ENCODE measurements at regions not wholly inside any gene's neighbourhood (a gene's known extent, or its start where the extent isn't known, plus 50 kb on each side); places are given as distances from the start of the nearest gene placed in this dataset.
"Not testable (repeated sequence)": the region's sequence is repeated elsewhere in the genome, so short reads cannot be mapped to it uniquely, and the experiment has no call there.

- no peak for DNase-seq
These were observed 241.4 kb upstream of the ACVR2A start for GRCh38 chr2:147603447-147603846.

GRCh38 chr2:147600646-147601045 is 244.2 kb upstream of the ACVR2A start:
- DNase-seq: no peak

GRCh38 chr2:147600223-147600622 is 244.6 kb upstream of the ACVR2A start:
- no peak for DNase-seq

- no peak for DNase-seq
These were observed 249.6 kb upstream of the ACVR2A start for GRCh38 chr2:147595200-147595599.

GRCh38 chr2:147594038-147594437 is 250.8 kb upstream of the ACVR2A start:
- DNase-seq: no peak

GRCh38 chr2:147592784-147593183 is 252.0 kb upstream of the ACVR2A start:
- DNase-seq: not testable (repeated sequence)

- DNase-seq: no peak
These were observed 255.7 kb upstream of the ACVR2A start for GRCh38 chr2:147589127-147589526.

- no peak for DNase-seq
These were observed 256.6 kb upstream of the ACVR2A start for GRCh38 chr2:147588191-147588590.

- no peak for DNase-seq
These were observed 266.3 kb upstream of the ACVR2A start for GRCh38 chr2:147578529-147578928.

- no peak for DNase-seq
These were observed 266.8 kb upstream of the ACVR2A start for GRCh38 chr2:147577998-147578380.

- DNase-seq: no peak
These were observed 267.4 kb upstream of the ACVR2A start for GRCh38 chr2:147577323-147577997.

- DNase-seq: no peak
These were observed 269.7 kb upstream of the ACVR2A start for GRCh38 chr2:147575106-147575505.

- no peak for DNase-seq
These were observed 272.2 kb upstream of the ACVR2A start for GRCh38 chr2:147572622-147573021.

GRCh38 chr2:147569426-147569825 is 275.4 kb upstream of the ACVR2A start:
- no peak for DNase-seq

- no peak for DNase-seq
These were observed 276.7 kb upstream of the ACVR2A start for GRCh38 chr2:147568109-147568508.

GRCh38 chr2:147567136-147567535 is 277.7 kb upstream of the ACVR2A start:
- no peak for DNase-seq

- no peak for DNase-seq
These were observed 283.9 kb upstream of the ACVR2A start for GRCh38 chr2:147560810-147561535.

GRCh38 chr2:147559070-147559725 is 285.6 kb upstream of the ACVR2A start:
- no peak for DNase-seq

GRCh38 chr2:147558620-147559019 is 286.2 kb upstream of the ACVR2A start:
- peak in 1 of 5 experiments; percentile 7 for DNase-seq

- DNase-seq: no peak
These were observed 290.2 kb upstream of the ACVR2A start for GRCh38 chr2:147554521-147555107.

GRCh38 chr2:147553775-147554271 is 291.0 kb upstream of the ACVR2A start:
- no peak for DNase-seq

GRCh38 chr2:147550995-147551731 is 293.7 kb upstream of the ACVR2A start:
- DNase-seq: no peak

GRCh38 chr2:147549054-147549453 is 295.8 kb upstream of the ACVR2A start:
- DNase-seq: no peak

Data from T-helper 2 cell (primary cell).